Right atrium auricular region (tissue), 2 donors: ENCODE measurements at regions not wholly inside any gene's neighbourhood (a gene's known extent, or its start where the extent isn't known, plus 50 kb on each side); places are given as distances from the start of the nearest gene placed in this dataset.

ENCODE experiments used
- DNase-seq: peaks from one replicate; pipeline ENCODE4 v3.0.0-alpha.2; 2019; ENCODE audit warnings: low spot score
- H3K27ac ChIP-seq, 2 donors: fragments of 200-600 bp; sonication (generic); 1 replicate in 1 of 2; 2 replicates in 1 of 2; pipeline ENCODE4 v1.5.1; 2016 to 2019
- H3K27me3 ChIP-seq, 2 donors: fragments of 200-600 bp; sonication (generic); one replicate each; pipeline versions ENCODE4 v1.5.1 to v1.6.0; 2017 to 2019
- H3K36me3 ChIP-seq: fragments of 200-600 bp; sonication (generic); one replicate; pipeline ENCODE4 v1.5.1; 2016
- H3K4me1 ChIP-seq, 2 donors: fragments of 200-600 bp; sonication (generic); one replicate each; pipeline versions ENCODE4 v1.5.1 to v1.6.0; 2017 to 2019
- H3K4me3 ChIP-seq, 2 donors: fragments of 200-600 bp; sonication (generic); 1 replicate in 1 of 2; 2 replicates in 1 of 2; pipeline ENCODE4 v1.5.1; 2017 to 2019; ENCODE audit warnings: mild to moderate bottlenecking in 1 of 2, moderate library complexity in 1 of 2
- H3K9me3 ChIP-seq, 2 donors: fragments of 200-600 bp; sonication (generic); one replicate each; pipeline ENCODE4 v1.5.1; 2019
- TF ChIP-seq, protein P1 (sequence below), 2 donors: fragments of 200-600 bp; sonication (generic); IDR thresholded peaks; one replicate each; pipeline ENCODE4 v1.5.1; 2019; ENCODE audit warnings: antibody characterized with exemption in 2 of 2

DNA sequence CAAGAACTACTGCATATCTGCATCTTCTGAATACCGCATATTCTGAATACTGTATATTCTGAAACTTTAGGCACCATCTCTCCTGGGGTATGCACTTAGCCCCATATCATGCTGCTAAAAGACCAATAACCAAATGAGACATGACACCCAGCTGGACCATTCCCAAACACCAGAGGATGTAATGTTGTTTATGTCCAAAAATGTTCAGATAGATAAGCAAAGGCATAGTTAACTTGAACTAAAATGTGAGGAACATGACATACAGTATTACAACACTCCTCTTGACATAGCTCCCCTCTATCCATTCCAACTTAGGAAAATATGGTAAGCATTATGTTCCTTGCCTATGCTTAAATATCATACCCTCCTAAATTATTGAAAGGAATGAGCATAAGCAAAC, 127.3 kb downstream of the TENT5A start:
- TF ChIP-seq, protein P1, sequence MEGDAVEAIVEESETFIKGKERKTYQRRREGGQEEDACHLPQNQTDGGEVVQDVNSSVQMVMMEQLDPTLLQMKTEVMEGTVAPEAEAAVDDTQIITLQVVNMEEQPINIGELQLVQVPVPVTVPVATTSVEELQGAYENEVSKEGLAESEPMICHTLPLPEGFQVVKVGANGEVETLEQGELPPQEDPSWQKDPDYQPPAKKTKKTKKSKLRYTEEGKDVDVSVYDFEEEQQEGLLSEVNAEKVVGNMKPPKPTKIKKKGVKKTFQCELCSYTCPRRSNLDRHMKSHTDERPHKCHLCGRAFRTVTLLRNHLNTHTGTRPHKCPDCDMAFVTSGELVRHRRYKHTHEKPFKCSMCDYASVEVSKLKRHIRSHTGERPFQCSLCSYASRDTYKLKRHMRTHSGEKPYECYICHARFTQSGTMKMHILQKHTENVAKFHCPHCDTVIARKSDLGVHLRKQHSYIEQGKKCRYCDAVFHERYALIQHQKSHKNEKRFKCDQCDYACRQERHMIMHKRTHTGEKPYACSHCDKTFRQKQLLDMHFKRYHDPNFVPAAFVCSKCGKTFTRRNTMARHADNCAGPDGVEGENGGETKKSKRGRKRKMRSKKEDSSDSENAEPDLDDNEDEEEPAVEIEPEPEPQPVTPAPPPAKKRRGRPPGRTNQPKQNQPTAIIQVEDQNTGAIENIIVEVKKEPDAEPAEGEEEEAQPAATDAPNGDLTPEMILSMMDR (IDR thresholded peaks at IDR 0.05), result no peak
- Histone ChIP-seq H3K27me3 (no peaks in the 10 kb centered on the region), H3K4me1 (peaks cover 0 to 4% of the 10 kb centered on the region in 2 donors), H3K27ac (no peak overlapping the region), H3K9me3 (no peaks in the 10 kb centered on the region), H3K36me3 (no peaks in the 10 kb centered on the region), H3K4me3 (no peak overlapping the region)
- DNase-seq, result no peak

DNA sequence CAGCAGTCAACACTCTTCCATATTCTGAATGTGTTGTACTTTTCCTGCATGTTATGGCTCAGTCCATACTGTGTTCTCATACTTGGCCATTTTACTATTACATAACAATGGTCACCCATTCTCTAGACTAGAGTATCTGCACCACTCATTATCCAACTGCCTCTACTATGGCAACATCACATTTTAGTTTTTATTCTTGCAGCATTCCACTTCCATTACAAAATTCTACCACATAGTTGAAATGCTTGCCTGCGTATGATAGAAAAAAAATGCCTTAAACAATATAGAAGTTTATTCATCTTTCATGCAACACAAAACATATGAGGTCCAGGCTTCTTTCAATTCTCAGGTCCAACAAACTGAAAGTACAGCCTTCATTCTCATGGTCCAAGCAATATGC, 128.0 kb downstream of the TENT5A start:
- DNase-seq, result no peak
- Histone ChIP-seq H3K4me3 (no peak overlapping the region), H3K9me3 (no peaks in the 10 kb centered on the region)

DNA sequence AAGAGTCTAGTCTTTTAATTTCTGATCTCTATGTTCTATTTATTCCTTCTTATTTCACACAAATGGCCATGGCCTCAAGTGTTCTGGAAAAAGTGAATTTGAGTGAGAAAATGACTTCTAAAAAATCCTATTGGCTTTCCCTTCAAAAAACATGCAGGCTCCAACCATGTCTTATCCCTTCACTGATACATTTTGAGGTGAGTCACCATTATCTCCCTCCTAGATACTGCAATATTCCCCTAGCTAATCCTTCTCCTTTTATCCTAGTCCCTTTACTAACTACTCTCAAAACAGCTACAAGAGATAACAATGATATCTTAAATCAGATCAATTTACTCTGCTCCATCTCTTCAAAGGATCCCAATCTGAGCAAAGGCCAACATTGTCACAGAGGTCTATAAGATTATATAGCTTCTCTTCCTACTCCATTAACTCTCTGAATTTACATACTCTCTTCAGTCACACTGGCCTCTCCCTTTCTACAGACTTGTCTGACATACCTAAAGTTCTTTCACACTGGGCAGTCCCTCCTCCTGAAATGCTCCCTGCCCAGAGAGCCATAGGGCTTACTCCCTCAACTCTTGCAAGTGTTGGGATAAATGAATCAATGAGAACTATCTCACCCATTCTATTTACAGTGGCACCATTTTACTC, 129.2 kb downstream of the TENT5A start:
- no peaks in the 10 kb centered on the region for H3K27me3 ChIP-seq
- TF ChIP-seq, protein P1 (IDR thresholded peaks at IDR 0.05), result no peak

More for the DNA sequence above, 128.0 kb downstream of the TENT5A start:
- no peaks in the 10 kb centered on the region for H3K36me3 ChIP-seq
- H3K27ac ChIP-seq, result no peak overlapping the region
- peaks cover 0 to 4% of the 10 kb centered on the region in 2 donors for H3K4me1 ChIP-seq
- H3K27me3 ChIP-seq, result no peaks in the 10 kb centered on the region
- TF ChIP-seq, protein P1 (IDR thresholded peaks at IDR 0.05), result no peak

DNA sequence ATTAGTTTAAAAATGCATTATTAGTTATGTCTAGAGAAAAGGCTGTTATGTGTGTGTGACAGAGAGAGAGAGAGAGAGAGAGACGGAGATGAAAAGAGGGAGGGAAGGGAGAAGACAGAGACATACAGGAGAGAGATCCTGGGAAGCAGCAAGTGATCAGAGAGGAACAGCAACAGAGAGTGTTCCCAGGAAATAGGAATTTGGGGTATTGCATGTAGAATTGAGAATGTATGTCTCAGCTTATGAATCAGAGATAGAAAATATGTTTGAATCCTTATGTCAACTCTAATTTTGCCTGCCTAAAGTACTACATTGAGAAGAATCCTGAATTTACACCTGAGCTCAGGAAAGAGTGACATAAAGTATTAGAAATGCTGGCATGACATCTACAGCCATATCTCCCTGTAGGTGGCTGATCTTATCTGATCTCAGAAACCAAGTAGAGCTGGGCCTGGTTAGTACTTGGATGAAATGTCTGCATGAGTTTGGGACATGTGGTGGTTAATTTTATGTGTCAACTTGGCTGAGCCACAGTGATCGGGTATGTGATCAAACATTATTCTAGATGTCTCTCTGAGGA, 130.6 kb downstream of the TENT5A start:
- no peak overlapping the region for H3K27ac ChIP-seq
- H3K4me3 ChIP-seq, result no peak overlapping the region
- H3K4me1 ChIP-seq, result peaks cover 0 to 4% of the 10 kb centered on the region in 2 donors
- no peaks in the 10 kb centered on the region for H3K27me3 ChIP-seq
- DNase-seq, result no peak
- no peaks in the 10 kb centered on the region for H3K36me3 ChIP-seq
- no peaks in the 10 kb centered on the region for H3K9me3 ChIP-seq
- TF ChIP-seq, protein P1 (IDR thresholded peaks at IDR 0.05), result no peak

More for the DNA sequence above, 129.2 kb downstream of the TENT5A start:
- Histone ChIP-seq H3K9me3 (no peaks in the 10 kb centered on the region), H3K4me3 (no peak overlapping the region), H3K27ac (no peak overlapping the region), H3K4me1 (peaks cover 0 to 4% of the 10 kb centered on the region in 2 donors), H3K36me3 (no peaks in the 10 kb centered on the region)
- no peak for DNase-seq

DNA sequence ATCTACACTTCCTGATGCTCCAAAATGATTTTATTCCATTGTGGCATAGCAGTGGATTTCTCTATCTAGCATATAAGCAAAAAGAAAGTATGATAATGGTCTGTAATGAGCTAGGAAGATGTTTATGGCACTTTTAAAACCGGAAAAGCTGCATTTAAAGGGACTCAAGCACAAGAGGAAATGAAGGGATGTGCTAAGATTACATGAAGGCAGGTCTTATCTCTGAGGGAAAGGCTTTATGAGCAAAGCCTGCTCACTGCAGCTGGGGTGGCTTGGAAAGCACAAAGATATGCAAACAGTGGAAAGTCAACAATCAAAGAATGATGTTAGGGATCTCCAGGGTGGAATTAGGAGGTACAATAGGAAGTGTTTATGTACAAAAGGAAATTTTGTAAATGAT, 138.2 kb downstream of the TENT5A start:
- Histone ChIP-seq H3K27ac (no peak overlapping the region), H3K4me3 (no peak overlapping the region), H3K9me3 (no peaks in the 10 kb centered on the region), H3K4me1 (peaks cover 0 to 3% of the 10 kb centered on the region in 2 donors), H3K36me3 (no peaks in the 10 kb centered on the region), H3K27me3 (no peaks in the 10 kb centered on the region)
- TF ChIP-seq, protein P1 (IDR thresholded peaks at IDR 0.05), result no peak
- no peak for DNase-seq
